Left lung (tissue), 4 donors: ENCODE measurements at regions not wholly inside any gene's neighbourhood (a gene's known extent, or its start where the extent isn't known, plus 50 kb on each side); places are given as distances from the start of the nearest gene placed in this dataset.

ENCODE experiments used
- ATAC-seq: fragments of 200-7000 bp; cut with Tn5 transposase; one replicate; pipeline ENCODE4 v1.9.1; 2020; ENCODE audit warnings: moderate library complexity
- DNase-seq, 4 donors: peaks; one replicate each; pipeline ENCODE4 v3.0.0-alpha.2; 2013 to 2020
- H3K27ac ChIP-seq, 2 donors: fragments of 200-600 bp; sonication (generic) in 1 of 2; one replicate each; pipeline versions ENCODE4 v1.5.0 to v1.8.0; 2020 to 2021
- H3K27me3 ChIP-seq, 2 donors: fragments of 200-600 bp; sonication (generic) in 1 of 2; one replicate each; pipeline versions ENCODE4 v1.5.0 to v1.8.0; 2020 to 2021
- H3K36me3 ChIP-seq, 2 donors: fragments of 200-600 bp; sonication (generic) in 1 of 2; one replicate each; pipeline versions ENCODE4 v1.5.0 to v1.8.0; 2020 to 2021
- H3K4me1 ChIP-seq, 2 donors: fragments of 200-600 bp; one replicate each; pipeline ENCODE4 v1.8.0; 2021
- H3K4me3 ChIP-seq, 2 donors: fragments of 200-600 bp; sonication (generic) in 1 of 2; one replicate each; pipeline versions ENCODE4 v1.5.0 to v1.8.0; 2020 to 2021; ENCODE audit warnings: mild to moderate bottlenecking in 1 of 2
- H3K9me3 ChIP-seq, 2 donors: fragments of 200-600 bp; sonication (generic) in 1 of 2; one replicate each; pipeline versions ENCODE4 v1.5.0 to v1.8.0; 2020 to 2021
- CTCF ChIP-seq, 2 donors: fragments of 200-600 bp; sonication (generic) in 1 of 2; IDR thresholded peaks; one replicate each; pipeline versions ENCODE4 v1.5.0 to v1.8.0; 2021; ENCODE audit warnings: antibody characterized with exemption in 2 of 2
- intact Hi-C, 2 donors: fragments of 100-400 bp; cut with DNase I; formaldehyde crosslinking; loops; one replicate each; pipeline versions ENCODE4 v1.11.2 to v1.14.2; 2022
- donor health status: DM: no; HTN: yes; CAD: no.
- donor health status: DM: no; HTN: no; CAD: no.

DNA sequence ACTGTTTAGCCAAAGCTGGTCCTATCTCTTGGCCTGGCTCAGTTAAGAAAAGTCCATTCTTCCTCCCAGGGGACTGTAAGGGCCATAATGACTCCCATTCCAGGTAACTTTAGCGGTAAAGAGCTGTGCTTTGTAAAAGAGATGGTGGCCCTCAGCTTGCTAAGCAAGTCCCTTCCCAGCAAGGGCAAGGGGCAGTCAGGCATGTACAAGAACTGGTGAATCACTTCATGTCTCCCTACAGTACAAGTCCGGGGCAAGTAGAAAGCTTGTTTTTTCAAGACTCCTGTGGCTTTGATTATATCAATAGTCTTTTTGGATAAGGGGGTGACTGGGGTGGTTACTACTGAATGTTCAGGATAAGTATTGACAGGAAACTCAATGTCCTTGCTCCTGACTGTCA lies 88.9 kb downstream of the SLC25A15 start:
- no peak overlapping the region for H3K27ac ChIP-seq
- peaks cover 0 to 71% of the 10 kb centered on the region in 2 donors for H3K9me3 ChIP-seq
- H3K36me3 ChIP-seq, result peaks cover 0 to 57% of the 10 kb centered on the region in 2 donors
- no peak overlapping the region for H3K4me3 ChIP-seq
- no peak for TF ChIP-seq CTCF (IDR thresholded peaks at IDR 0.05)
- no peaks in the 10 kb centered on the region for H3K4me1 ChIP-seq
- DNase-seq (no peak), ATAC-seq (no peak)
- intact Hi-C loops, result no loop called here
- H3K27me3 ChIP-seq, result no peaks in the 10 kb centered on the region

DNA sequence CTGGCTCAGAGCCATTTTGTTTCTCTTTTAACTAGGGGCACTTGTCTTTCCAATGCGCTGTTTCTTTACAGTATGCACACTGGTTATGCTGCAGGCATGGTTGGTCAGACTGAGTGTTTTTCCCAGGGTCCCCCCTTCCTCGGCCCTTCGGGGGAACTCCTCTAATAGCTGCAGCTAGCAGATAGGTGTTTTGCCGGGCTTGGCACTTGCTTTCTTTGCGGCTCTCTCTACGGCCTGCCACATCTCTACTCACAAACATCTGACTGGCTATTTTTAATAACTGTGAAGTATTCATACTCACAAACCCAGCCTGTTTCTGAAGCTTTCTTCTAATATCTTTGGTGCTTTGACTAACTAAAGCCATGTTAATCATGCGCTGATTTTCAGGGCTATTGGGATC lies 89.4 kb downstream of the SLC25A15 start:
- intact Hi-C loops, result no loop called here
- DNase-seq, result no peak
- Histone ChIP-seq H3K9me3 (peaks cover 0 to 66% of the 10 kb centered on the region in 2 donors), H3K27ac (no peak overlapping the region), H3K36me3 (peaks cover 0 to 52% of the 10 kb centered on the region in 2 donors), H3K4me1 (no peaks in the 10 kb centered on the region), H3K4me3 (no peak overlapping the region), H3K27me3 (no peaks in the 10 kb centered on the region)
- TF ChIP-seq CTCF (IDR thresholded peaks at IDR 0.05), result no peak
- no peak for ATAC-seq
